IMR-90 (cell line): ENCODE measurements at regions not wholly inside any gene's neighbourhood (a gene's known extent, or its start where the extent isn't known, plus 50 kb on each side); places are given as distances from the start of the nearest gene placed in this dataset.

ENCODE experiments used
- ATAC-seq: fragments of 200-7000 bp; cut with Tn5 transposase; 2 replicates; pipeline ENCODE4 v1.9.1; 2020; ENCODE audit warnings: low read depth, mild to moderate bottlenecking, moderate library complexity
- BruUV-seq: library from RNA; stranded (reverse); fragments of 400-500 nt; replicated peaks from 2 replicates; lab custom pipeline; 2021; lab: Mats Ljungman, UMichigan
- CTCF ChIA-PET: fragments of 300-600 bp; formaldehyde crosslinking; extraction: SDS; loops from one replicate; lab custom pipeline; 2021; ENCODE audit warnings: antibody characterized with exemption; lab: Yijun Ruan, JAX
- POLR2A ChIA-PET: fragments of 300-600 bp; sonication (Branson Sonifier 250); formaldehyde crosslinking; loops from one replicate; lab custom pipeline; 2022; ENCODE audit warnings: antibody characterized with exemption; ENCODE audit not compliant: unreplicated experiment; lab: Charles Lee
- DNase-seq: peaks from one replicate; pipeline ENCODE4 v3.0.0; 2013
- H2AFZ ChIP-seq: replicated peaks from 2 replicates; pipeline ENCODE3; 2013; ENCODE audit warnings: low read length, mild to moderate bottlenecking; ENCODE audit not compliant: poor library complexity
- H2AK5ac ChIP-seq: 2 replicates; pipeline ENCODE4 v1.6.1; 2013; ENCODE audit warnings: low read depth, low read length, inconsistent platforms
- H2AK9ac ChIP-seq: replicated peaks from 2 replicates; pipeline ENCODE3; 2013; ENCODE audit warnings: mild to moderate bottlenecking, low read depth, low read length, moderate library complexity; ENCODE audit not compliant: poor library complexity
- H2BK120ac ChIP-seq: 2 replicates; pipeline ENCODE4 v1.6.1; 2013; ENCODE audit warnings: low read depth, low read length, inconsistent platforms
- H2BK15ac ChIP-seq: 3 replicates; pipeline ENCODE4 v1.6.1; 2013; ENCODE audit warnings: low read depth, low read length, inconsistent platforms
- H2BK20ac ChIP-seq: 2 replicates; pipeline ENCODE4 v1.6.1; 2013; ENCODE audit warnings: low read depth, mild to moderate bottlenecking, inconsistent platforms, low read length, moderate library complexity
- H2BK5ac ChIP-seq: 2 replicates; pipeline ENCODE4 v1.6.1; 2013; ENCODE audit warnings: mild to moderate bottlenecking, low read depth, low read length, inconsistent platforms; ENCODE audit not compliant: poor library complexity, severe bottlenecking
- H3K14ac ChIP-seq: replicated peaks from 2 replicates; pipeline ENCODE4 v1.6.1; 2013; ENCODE audit warnings: low read depth, low read length, inconsistent platforms
- H3K18ac ChIP-seq: 2 replicates; pipeline ENCODE4 v1.6.1; 2013; ENCODE audit warnings: low read depth, low read length, control low read depth
- H3K23ac ChIP-seq: 2 replicates; pipeline ENCODE4 v1.6.1; 2013; ENCODE audit warnings: low read depth, low read length, inconsistent platforms
- H3K27ac ChIP-seq: 2 replicates; pipeline ENCODE4 v1.5.1; 2013; ENCODE audit warnings: mild to moderate bottlenecking, control low read depth, low read length; ENCODE audit not compliant: insufficient read depth
- H3K27me3 ChIP-seq: 2 replicates; pipeline ENCODE4 v1.6.1; 2013; ENCODE audit warnings: low read length; ENCODE audit not compliant: control insufficient read depth, insufficient read depth
- H3K36me3 ChIP-seq: 2 replicates; pipeline ENCODE4 v1.6.1; 2013; ENCODE audit warnings: low read length, mixed read lengths; ENCODE audit not compliant: control insufficient read depth, insufficient read depth
- H3K4ac ChIP-seq: 2 replicates; pipeline ENCODE4 v1.6.1; 2013; ENCODE audit warnings: low read depth, low read length, inconsistent platforms
- H3K4me1 ChIP-seq: 2 replicates; pipeline ENCODE4 v1.6.1; 2013; ENCODE audit warnings: low read length, mixed read lengths; ENCODE audit not compliant: control insufficient read depth, insufficient read depth
- H3K4me2 ChIP-seq: 2 replicates; pipeline ENCODE4 v1.6.1; 2013; ENCODE audit warnings: low read depth, mild to moderate bottlenecking, control low read depth, low read length, moderate library complexity
- H3K4me3 ChIP-seq: 2 replicates; pipeline ENCODE4 v1.5.1; 2013; ENCODE audit warnings: low read depth, mild to moderate bottlenecking, control low read depth, low read length, moderate library complexity; ENCODE audit not compliant: insufficient read depth
- H3K56ac ChIP-seq: 2 replicates; pipeline ENCODE4 v1.6.1; 2013; ENCODE audit warnings: low read length, inconsistent platforms; ENCODE audit not compliant: insufficient read depth; ENCODE audit errors: extremely low read depth
- H3K79me1 ChIP-seq, 2 experiments: 2 replicates each; pipeline ENCODE4 v1.6.1; 2013; ENCODE audit warnings: low read length in 2 of 2, inconsistent platforms in 1 of 2, low read depth in 1 of 2
- H3K9ac ChIP-seq: 2 replicates; pipeline ENCODE4 v1.6.1; 2013; ENCODE audit warnings: low read depth, low read length, control low read depth
- H3K9me1 ChIP-seq: 2 replicates; pipeline ENCODE4 v1.6.1; 2013; ENCODE audit warnings: low read length, inconsistent platforms; ENCODE audit not compliant: insufficient read depth
- H3K9me3 ChIP-seq: 2 replicates; pipeline ENCODE4 v1.6.1; 2013; ENCODE audit warnings: low read length; ENCODE audit not compliant: control insufficient read depth, insufficient read depth
- H4K20me1 ChIP-seq: 2 replicates; pipeline ENCODE4 v1.6.1; 2013; ENCODE audit warnings: low read length, inconsistent platforms; ENCODE audit not compliant: insufficient read depth
- H4K5ac ChIP-seq: 2 replicates; pipeline ENCODE4 v1.6.1; 2013; ENCODE audit warnings: mild to moderate bottlenecking, low read depth, low read length, control low read depth
- H4K8ac ChIP-seq, 2 experiments: 2 replicates each; pipeline ENCODE4 v1.6.1; 2013; ENCODE audit warnings: low read depth in 2 of 2, low read length in 2 of 2, control low read depth in 1 of 2, inconsistent platforms in 1 of 2
- H4K91ac ChIP-seq: 2 replicates; pipeline ENCODE4 v1.6.1; 2013; ENCODE audit warnings: low read depth, low read length, inconsistent platforms; ENCODE audit not compliant: insufficient read depth
- CHD1 ChIP-seq: IDR thresholded peaks from 2 replicates; pipeline ENCODE4 v1.6.1; 2012; ENCODE audit warnings: low read depth, low read length, improper control_type of control experiment
- ELK1 ChIP-seq: fragments of 150-350 bp; IDR thresholded peaks from 2 replicates; pipeline ENCODE4 v1.6.1; 2016; ENCODE audit warnings: low read depth, mild to moderate bottlenecking, low read length, moderate library complexity, borderline replicate concordance
- FOS ChIP-seq: fragments of 150-350 bp; IDR thresholded peaks from 2 replicates; pipeline ENCODE4 v1.6.1; 2016; ENCODE audit warnings: low read depth, low read length
- MAFK ChIP-seq: IDR thresholded peaks from 2 replicates; pipeline ENCODE4 v1.6.1; 2012; ENCODE audit warnings: low read depth, low read length, improper control_type of control experiment
- MAZ ChIP-seq: IDR thresholded peaks from 2 replicates; pipeline ENCODE4 v1.6.1; 2012; ENCODE audit warnings: low read depth, mild to moderate bottlenecking, low read length, improper control_type of control experiment, moderate library complexity, borderline replicate concordance
- MXI1 ChIP-seq: IDR thresholded peaks from 2 replicates; pipeline ENCODE4 v1.6.1; 2012; ENCODE audit warnings: low read depth, mild to moderate bottlenecking, low read length, moderate library complexity, borderline replicate concordance
- NFE2L2 ChIP-seq: fragments of 150-350 bp; IDR thresholded peaks from 2 replicates; pipeline ENCODE4 v1.6.1; 2016; ENCODE audit warnings: low read depth, mild to moderate bottlenecking, low read length
- POLR2A ChIP-seq: IDR thresholded peaks from 2 replicates; pipeline ENCODE4 v1.6.1; 2012; ENCODE audit warnings: mild to moderate bottlenecking, low read depth, low read length
- RAD21 ChIP-seq: IDR thresholded peaks from 2 replicates; pipeline ENCODE4 v1.6.1; 2012; ENCODE audit warnings: low read length, improper control_type of control experiment
- RCOR1 ChIP-seq: IDR thresholded peaks from 2 replicates; pipeline ENCODE4 v1.6.1; 2012; ENCODE audit warnings: mild to moderate bottlenecking, low read length, improper control_type of control experiment; ENCODE audit not compliant: insufficient replicate concordance
- RFX5 ChIP-seq: IDR thresholded peaks from 2 replicates; pipeline ENCODE4 v1.8.0; 2012; ENCODE audit warnings: low read depth, mild to moderate bottlenecking, low read length, moderate library complexity
- SMC3 ChIP-seq: fragments of 150-350 bp; IDR thresholded peaks from 2 replicates; pipeline ENCODE4 v1.6.1; 2016; ENCODE audit warnings: low read depth, mild to moderate bottlenecking, antibody characterized with exemption, low read length, moderate library complexity
- WGBS, 2 experiments: methylation state at CpG; one replicate each; pipeline versions ENCODE4 v1.1.5 to v1.1.7; 2013; ENCODE audit warnings: missing lambda C conversion rate in 2 of 2; ENCODE audit not compliant: insufficient read length in 1 of 2; ENCODE audit errors: extremely low coverage in 2 of 2; 5-methylcytosine and 5-hydroxymethylcytosine counted together
- dilution Hi-C: fragments of 300-500 bp; cut with HindIII; formaldehyde crosslinking; loops from one replicate; pipeline ENCODE4 v1.14.3; 2018; ENCODE audit warnings: low sequenced_read_pairs; ENCODE audit not compliant: unreplicated experiment
- in situ Hi-C: fragments of 300-500 bp; cut with MboI; formaldehyde crosslinking; loops from 3 replicates; pipeline ENCODE4 v1.14.3; 2019; ENCODE audit warnings: low sequenced_read_pairs, inconsistent platforms, mixed read lengths
- intact Hi-C: fragments of 100-400 bp; cut with micrococcal nuclease; formaldehyde crosslinking; loops from 2 replicates; pipeline ENCODE4 v1.10.0; 2022
- TF ChIP-seq, protein P1 (sequence below): conservative IDR thresholded peaks from 2 replicates; pipeline ENCODE4 v1.5.1; 2012; ENCODE audit warnings: mild to moderate bottlenecking, low read depth, low read length, improper control_type of control experiment

GRCh38 chr18:41351430-41351829 lies 603.6 kb upstream of the PIK3C3 start:
- H2BK120ac ChIP-seq, result no peak overlapping the region
- no peak overlapping the region for H2BK5ac ChIP-seq
- H2BK20ac ChIP-seq, result no peak overlapping the region
- H3K9ac ChIP-seq, result no peak overlapping the region
- in situ Hi-C loops (no loop called here), dilution Hi-C loops (no loop called here), intact Hi-C loops (no loop called here)
- H3K4me1 ChIP-seq, result no peaks in the 10 kb centered on the region
- H3K9me1 ChIP-seq, result no peaks in the 10 kb centered on the region
- ChIA-PET POLR2A (no interaction called here), CTCF (no interaction called here)
- no peak for ATAC-seq
- no peak overlapping the region for H2AK9ac ChIP-seq
- no peaks in the 10 kb centered on the region; the same call in 1 of the 2 replicates for H3K9me3 ChIP-seq
- no peak overlapping the region for H2AFZ ChIP-seq
- no peaks in the 10 kb centered on the region for H3K27me3 ChIP-seq
- H3K27ac ChIP-seq, result no peak overlapping the region
- no peak overlapping the region; the same call in 1 of the 2 replicates for H2AK5ac ChIP-seq
- H3K36me3 ChIP-seq, result no peaks in the 10 kb centered on the region
- H3K18ac ChIP-seq, result no peak overlapping the region
- H3K56ac ChIP-seq, result no peak overlapping the region
- TF ChIP-seq RFX5 (no peak), SMC3 (no peak), POLR2A (no peak), CHD1 (no peak), RCOR1 (no peak), MXI1 (no peak), NFE2L2 (no peak), MAZ (no peak), FOS (no peak), ELK1 (no peak), RAD21 (no peak), MAFK (no peak)
- TF ChIP-seq, protein P1, sequence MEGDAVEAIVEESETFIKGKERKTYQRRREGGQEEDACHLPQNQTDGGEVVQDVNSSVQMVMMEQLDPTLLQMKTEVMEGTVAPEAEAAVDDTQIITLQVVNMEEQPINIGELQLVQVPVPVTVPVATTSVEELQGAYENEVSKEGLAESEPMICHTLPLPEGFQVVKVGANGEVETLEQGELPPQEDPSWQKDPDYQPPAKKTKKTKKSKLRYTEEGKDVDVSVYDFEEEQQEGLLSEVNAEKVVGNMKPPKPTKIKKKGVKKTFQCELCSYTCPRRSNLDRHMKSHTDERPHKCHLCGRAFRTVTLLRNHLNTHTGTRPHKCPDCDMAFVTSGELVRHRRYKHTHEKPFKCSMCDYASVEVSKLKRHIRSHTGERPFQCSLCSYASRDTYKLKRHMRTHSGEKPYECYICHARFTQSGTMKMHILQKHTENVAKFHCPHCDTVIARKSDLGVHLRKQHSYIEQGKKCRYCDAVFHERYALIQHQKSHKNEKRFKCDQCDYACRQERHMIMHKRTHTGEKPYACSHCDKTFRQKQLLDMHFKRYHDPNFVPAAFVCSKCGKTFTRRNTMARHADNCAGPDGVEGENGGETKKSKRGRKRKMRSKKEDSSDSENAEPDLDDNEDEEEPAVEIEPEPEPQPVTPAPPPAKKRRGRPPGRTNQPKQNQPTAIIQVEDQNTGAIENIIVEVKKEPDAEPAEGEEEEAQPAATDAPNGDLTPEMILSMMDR, result no peak
- H2BK15ac ChIP-seq, result no peak overlapping the region
- no peak overlapping the region for H4K5ac ChIP-seq
- no peaks in the 10 kb centered on the region for H4K20me1 ChIP-seq
- no peaks in the 10 kb centered on the region for H3K79me1 ChIP-seq
- H3K23ac ChIP-seq, result no peak overlapping the region
- no peak overlapping the region for H3K4ac ChIP-seq
- no peak overlapping the region for H4K8ac ChIP-seq
- no peak overlapping the region for H3K4me3 ChIP-seq
- no CpG with 5 or more reads among the region's 3 CpGs for WGBS, 2 experiments
- no peak overlapping the region for H3K14ac ChIP-seq
- H4K91ac ChIP-seq, result no peak overlapping the region
- DNase-seq, result no peak
- no TSS peak for BruUV-seq
- H3K4me2 ChIP-seq, result no peak overlapping the region
